DOHH2 (cell line): ENCODE measurements at regions not wholly inside any gene's neighbourhood (a gene's known extent, or its start where the extent isn't known, plus 50 kb on each side); places are given as distances from the start of the nearest gene placed in this dataset.

Experiments
- H3F3A ChIP-seq: fragments of 200-600 bp; sonication (generic), shearing (Covaris generic); 2 replicates; pipeline ENCODE4 v1.6.0; 2016; ENCODE audit warnings: antibody characterized with exemption, mild to moderate bottlenecking; ENCODE audit not compliant: control insufficient read depth, insufficient read depth
- H3K27ac ChIP-seq: fragments of 200-600 bp; sonication (generic); 2 replicates; pipeline ENCODE4 v1.5.1; 2014; ENCODE audit warnings: low read depth, mild to moderate bottlenecking, low read length, moderate library complexity
- H3K27me3 ChIP-seq: fragments of 200-600 bp; sonication (generic); 2 replicates; pipeline ENCODE4 v1.6.1; 2014; ENCODE audit warnings: mild to moderate bottlenecking, low read length, mixed read lengths; ENCODE audit not compliant: control insufficient read depth
- H3K36me3 ChIP-seq: fragments of 200-600 bp; sonication (generic); 2 replicates; pipeline ENCODE4 v1.6.1; 2014; ENCODE audit warnings: mild to moderate bottlenecking, low read length, moderate library complexity, mixed read lengths; ENCODE audit not compliant: control insufficient read depth
- H3K4me1 ChIP-seq: fragments of 200-600 bp; sonication (generic); 2 replicates; pipeline ENCODE4 v1.6.1; 2014; ENCODE audit warnings: mild to moderate bottlenecking, low read length, mixed read lengths; ENCODE audit not compliant: control insufficient read depth
- H3K4me2 ChIP-seq: fragments of 200-600 bp; sonication (generic); 2 replicates; pipeline ENCODE4 v1.6.0; 2014; ENCODE audit warnings: mild to moderate bottlenecking, low read length, moderate library complexity
- H3K4me3 ChIP-seq: fragments of 200-600 bp; sonication (generic); 2 replicates; pipeline ENCODE4 v1.5.1; 2014; ENCODE audit warnings: mild to moderate bottlenecking, low read length, mixed read lengths
- H3K79me2 ChIP-seq: fragments of 200-600 bp; sonication (generic); 2 replicates; pipeline ENCODE4 v1.6.1; 2014; ENCODE audit warnings: mild to moderate bottlenecking, low read length, mixed read lengths; ENCODE audit not compliant: control insufficient read depth
- H3K9me2 ChIP-seq: fragments of 200-600 bp; sonication (generic); replicated peaks from 2 replicates; pipeline ENCODE4 v1.6.1; 2014; ENCODE audit warnings: mild to moderate bottlenecking, low read length, mixed read lengths; ENCODE audit not compliant: control insufficient read depth
- H3K9me3 ChIP-seq: fragments of 200-600 bp; sonication (generic); 2 replicates; pipeline ENCODE4 v1.6.1; 2014; ENCODE audit warnings: antibody characterized with exemption, low read length, mixed read lengths; ENCODE audit not compliant: control insufficient read depth, insufficient read depth
- H4K20me1 ChIP-seq: fragments of 200-600 bp; sonication (generic); 2 replicates; pipeline ENCODE4 v1.6.0; 2014; ENCODE audit warnings: low read depth, mild to moderate bottlenecking, antibody characterized with exemption, low read length, moderate library complexity; ENCODE audit not compliant: control insufficient read depth, insufficient read depth
- CTCF ChIP-seq: fragments of 200-600 bp; sonication (generic); IDR thresholded peaks from one replicate; pipeline ENCODE4 v1.5.1; 2014; ENCODE audit warnings: antibody characterized with exemption, mild to moderate bottlenecking, low read depth, low read length; ENCODE audit not compliant: poor library complexity, severe bottlenecking
- EZH2phosphoT487 ChIP-seq: fragments of 200-600 bp; sonication (generic); IDR thresholded peaks from 2 replicates; pipeline ENCODE4 v1.6.1; 2017; ENCODE audit warnings: borderline replicate concordance, mild to moderate bottlenecking, antibody characterized with exemption, low read length, moderate library complexity, mixed read lengths

- H3K79me2 ChIP-seq: no peaks in the 10 kb centered on the region
- peaks cover 50% of the 10 kb centered on the region for H3K4me1 ChIP-seq
- H3K36me3 ChIP-seq: no peaks in the 10 kb centered on the region
- peaks cover 10% of the 10 kb centered on the region for H3F3A ChIP-seq
- H3K27me3 ChIP-seq: no peaks in the 10 kb centered on the region
- H3K4me3 ChIP-seq: peak overlapping the region; percentile 63
- no peaks in the 10 kb centered on the region for H3K9me3 ChIP-seq
- no peaks in the 10 kb centered on the region for H4K20me1 ChIP-seq
- TF ChIP-seq EZH2phosphoT487 (no peak), CTCF (no peak)
- H3K27ac ChIP-seq: peak overlapping the region; percentile 78
- no peaks in the 10 kb centered on the region for H3K9me2 ChIP-seq
- H3K4me2 ChIP-seq: peak overlapping the region; percentile 64
Observed at GRCh38 chr13:46982856-46983582, 86.2 kb upstream of the HTR2A start.

- no peaks in the 10 kb centered on the region for H3K27me3 ChIP-seq
- TF ChIP-seq EZH2phosphoT487 (no peak), CTCF (no peak)
- no peaks in the 10 kb centered on the region for H3F3A ChIP-seq
- H3K9me3 ChIP-seq: peaks cover 25% of the 10 kb centered on the region; the same call in 1 of the 2 replicates
- H3K79me2 ChIP-seq: no peaks in the 10 kb centered on the region
- H3K4me3 ChIP-seq: no peak overlapping the region
- H3K36me3 ChIP-seq: peaks cover 3% of the 10 kb centered on the region; the same call in 1 of the 2 replicates
- H3K27ac ChIP-seq: no peak overlapping the region
- H4K20me1 ChIP-seq: no peaks in the 10 kb centered on the region
- peaks cover 26% of the 10 kb centered on the region for H3K4me1 ChIP-seq
- no peak overlapping the region for H3K4me2 ChIP-seq
- H3K9me2 ChIP-seq: no peaks in the 10 kb centered on the region
Observed at GRCh38 chr13:46975173-46975572, 78.3 kb upstream of the HTR2A start.

- Histone ChIP-seq H3K9me2 (no peaks in the 10 kb centered on the region), H3K79me2 (no peaks in the 10 kb centered on the region), H3K27ac (no peak overlapping the region), H3K27me3 (no peaks in the 10 kb centered on the region), H3K4me2 (peak overlapping the region; percentile 1; the same call in 1 of the 2 replicates), H3K4me3 (no peak overlapping the region), H3F3A (no peaks in the 10 kb centered on the region), H3K9me3 (no peaks in the 10 kb centered on the region), H3K36me3 (no peaks in the 10 kb centered on the region), H4K20me1 (no peaks in the 10 kb centered on the region), H3K4me1 (peaks cover 17% of the 10 kb centered on the region)
- TF ChIP-seq EZH2phosphoT487 (no peak), CTCF (no peak)
Observed at GRCh38 chr13:46968450-46968849, 71.6 kb upstream of the HTR2A start.
